Loucy (cell line): ENCODE measurements at regions not wholly inside any gene's neighbourhood (a gene's known extent, or its start where the extent isn't known, plus 50 kb on each side); places are given as distances from the start of the nearest gene placed in this dataset.

Experiments used
- H2AFZ ChIP-seq: fragments of 200-600 bp; sonication (generic); 2 replicates; pipeline ENCODE4 v1.6.0; 2016; ENCODE audit warnings: antibody characterized with exemption, mild to moderate bottlenecking, low read length, moderate library complexity
- H3F3A ChIP-seq: fragments of 200-600 bp; 2 replicates; pipeline ENCODE4 v1.6.0; 2016; ENCODE audit warnings: antibody characterized with exemption, low read depth, mild to moderate bottlenecking
- H3K27me3 ChIP-seq: fragments of 200-600 bp; sonication (generic); 2 replicates; pipeline ENCODE4 v1.6.1; 2014; ENCODE audit warnings: low read length, mild to moderate bottlenecking; ENCODE audit not compliant: insufficient read depth, poor library complexity, severe bottlenecking
- H3K36me3 ChIP-seq: fragments of 200-600 bp; sonication (generic); 2 replicates; pipeline ENCODE4 v1.6.1; 2016; ENCODE audit warnings: low read length; ENCODE audit not compliant: insufficient read depth
- H3K4me1 ChIP-seq: fragments of 200-600 bp; sonication (generic); 2 replicates; pipeline ENCODE4 v1.5.1; 2014; ENCODE audit warnings: low read length, mild to moderate bottlenecking; ENCODE audit not compliant: insufficient read depth, poor library complexity, severe bottlenecking
- H3K4me2 ChIP-seq: fragments of 200-600 bp; sonication (generic); 2 replicates; pipeline ENCODE4 v1.6.0; 2014; ENCODE audit warnings: antibody characterized with exemption, low read length, low read depth, mild to moderate bottlenecking; ENCODE audit not compliant: poor library complexity, severe bottlenecking
- H3K4me3 ChIP-seq: fragments of 200-600 bp; sonication (generic); 2 replicates; pipeline ENCODE4 v1.5.1; 2014; ENCODE audit warnings: low read length, mild to moderate bottlenecking, mixed read lengths; ENCODE audit not compliant: poor library complexity, severe bottlenecking
- H3K79me2 ChIP-seq: fragments of 200-600 bp; sonication (generic); 2 replicates; pipeline ENCODE4 v1.6.1; 2014; ENCODE audit warnings: low read length; ENCODE audit not compliant: insufficient read depth
- H3K9ac ChIP-seq: fragments of 200-600 bp; sonication (generic); 2 replicates; pipeline ENCODE4 v1.6.0; 2014; ENCODE audit warnings: mild to moderate bottlenecking, low read depth, low read length, moderate library complexity; ENCODE audit not compliant: poor library complexity, severe bottlenecking
- H3K9me2 ChIP-seq: fragments of 200-600 bp; sonication (generic); replicated peaks from 2 replicates; pipeline ENCODE4 v1.6.1; 2016; ENCODE audit warnings: low read depth, low read length, mixed read lengths
- H3K9me3 ChIP-seq: fragments of 200-600 bp; sonication (generic); 2 replicates; pipeline ENCODE4 v1.6.1; 2014; ENCODE audit warnings: mild to moderate bottlenecking, antibody characterized with exemption, low read length, low read depth; ENCODE audit not compliant: insufficient read depth
- H4K20me1 ChIP-seq: fragments of 200-600 bp; sonication (generic); 2 replicates; pipeline ENCODE4 v1.6.0; 2014; ENCODE audit warnings: antibody characterized with exemption, low read length, mild to moderate bottlenecking; ENCODE audit not compliant: insufficient read depth, poor library complexity, severe bottlenecking
- CTCF ChIP-seq: fragments of 200-600 bp; sonication (generic); conservative IDR thresholded peaks from 2 replicates; pipeline ENCODE4 v1.5.1; 2014; ENCODE audit warnings: mild to moderate bottlenecking, antibody characterized with exemption, low read length
- EZH2phosphoT487 ChIP-seq: fragments of 200-600 bp; IDR thresholded peaks from 2 replicates; pipeline ENCODE4 v1.6.1; 2018; ENCODE audit warnings: antibody characterized with exemption, mild to moderate bottlenecking, moderate library complexity, borderline replicate concordance

- Histone ChIP-seq H3K9me2 (no peaks in the 10 kb centered on the region), H3F3A (no peaks in the 10 kb centered on the region), H2AFZ (no peak overlapping the region), H3K9me3 (peaks cover 2% of the 10 kb centered on the region; the same call in 1 of the 2 replicates), H3K79me2 (no peaks in the 10 kb centered on the region), H3K27me3 (no peaks in the 10 kb centered on the region), H3K36me3 (no peaks in the 10 kb centered on the region), H3K4me1 (peaks cover 12% of the 10 kb centered on the region), H3K9ac (no peak overlapping the region), H3K4me2 (peak overlapping the region; percentile 7), H4K20me1 (no peaks in the 10 kb centered on the region), H3K4me3 (no peak overlapping the region)
- TF ChIP-seq EZH2phosphoT487 (no peak), CTCF (no peak)
Measured at GRCh38 chr1:113217447-113218208, 144.6 kb downstream of the LRIG2 start.

GRCh38 chr1:113219377-113219776, 146.4 kb downstream of the LRIG2 start:
- Histone ChIP-seq H3K36me3 (no peaks in the 10 kb centered on the region), H3K9me3 (peaks cover 2% of the 10 kb centered on the region; the same call in 1 of the 2 replicates), H3K4me3 (no peak overlapping the region), H3K9ac (no peak overlapping the region), H2AFZ (no peak overlapping the region), H3K27me3 (no peaks in the 10 kb centered on the region), H4K20me1 (no peaks in the 10 kb centered on the region), H3K9me2 (no peaks in the 10 kb centered on the region), H3K79me2 (no peaks in the 10 kb centered on the region), H3K4me1 (peaks cover 12% of the 10 kb centered on the region), H3K4me2 (no peak overlapping the region), H3F3A (no peaks in the 10 kb centered on the region)
- no peak for TF ChIP-seq EZH2phosphoT487
- TF ChIP-seq CTCF, result peak; percentile 51

- Histone ChIP-seq H3K27me3 (no peaks in the 10 kb centered on the region), H4K20me1 (no peaks in the 10 kb centered on the region), H3K9ac (no peak overlapping the region), H3K9me3 (peaks cover 2% of the 10 kb centered on the region; the same call in 1 of the 2 replicates), H2AFZ (no peak overlapping the region), H3F3A (no peaks in the 10 kb centered on the region), H3K4me1 (peaks cover 12% of the 10 kb centered on the region), H3K4me2 (no peak overlapping the region), H3K79me2 (no peaks in the 10 kb centered on the region), H3K4me3 (no peak overlapping the region), H3K36me3 (no peaks in the 10 kb centered on the region), H3K9me2 (no peaks in the 10 kb centered on the region)
- TF ChIP-seq EZH2phosphoT487 (no peak), CTCF (no peak)
Measured at GRCh38 chr1:113219828-113220227, 146.8 kb downstream of the LRIG2 start.
